Mesothelial cell of epicardium (in vitro differentiated cells): ENCODE measurements at regions not wholly inside any gene's neighbourhood (a gene's known extent, or its start where the extent isn't known, plus 50 kb on each side); places are given as distances from the start of the nearest gene placed in this dataset.

Experiments
- DNase-seq, 2 experiments: peaks; one replicate each; pipeline ENCODE4 v3.0.0; 2021; ENCODE audit warnings: low spot score in 2 of 2; ENCODE audit not compliant: unreplicated experiment in 2 of 2
- H3K27ac Mint-ChIP-seq: 2 replicates; pipeline ENCODE4 v1.8.0; 2021; ENCODE audit warnings: mixed read lengths
- H3K27me3 Mint-ChIP-seq: 2 replicates; pipeline ENCODE4 v1.8.0; 2021; ENCODE audit warnings: low read depth, mixed read lengths
- H3K36me3 Mint-ChIP-seq: 2 replicates; pipeline ENCODE4 v1.8.0; 2021; ENCODE audit warnings: mixed read lengths
- H3K4me1 Mint-ChIP-seq: 2 replicates; pipeline ENCODE4 v1.8.0; 2021; ENCODE audit warnings: mixed read lengths
- H3K4me3 Mint-ChIP-seq: 2 replicates; pipeline ENCODE4 v1.8.0; 2021; ENCODE audit warnings: mild to moderate bottlenecking, moderate library complexity, mixed read lengths
- H3K9me3 Mint-ChIP-seq: 2 replicates; pipeline ENCODE4 v1.8.0; 2021; ENCODE audit warnings: mixed read lengths
- CTCF ChIP-seq: fragments of 200-600 bp; sonication (generic); IDR thresholded peaks from one replicate; pipeline ENCODE4 v1.5.0; 2021; ENCODE audit warnings: antibody characterized with exemption; ENCODE audit not compliant: unreplicated experiment

GRCh38 chr13:62432295-62432694 is 1016.6 kb upstream of the PCDH20 start:
- H3K4me3 Mint-ChIP-seq, result no peak overlapping the region
- no peak for TF ChIP-seq CTCF
- H3K27ac Mint-ChIP-seq, result no peak overlapping the region
- H3K4me1 Mint-ChIP-seq, result no peaks in the 10 kb centered on the region
- no peaks in the 10 kb centered on the region for H3K9me3 Mint-ChIP-seq
- H3K36me3 Mint-ChIP-seq, result no peaks in the 10 kb centered on the region
- no peak for DNase-seq
- H3K27me3 Mint-ChIP-seq, result no peaks in the 10 kb centered on the region

GRCh38 chr13:62431852-62432251 is 1016.2 kb upstream of the PCDH20 start:
- no peak overlapping the region for H3K4me3 Mint-ChIP-seq
- TF ChIP-seq CTCF, result no peak
- H3K4me1 Mint-ChIP-seq, result no peaks in the 10 kb centered on the region
- no peaks in the 10 kb centered on the region for H3K9me3 Mint-ChIP-seq
- H3K27me3 Mint-ChIP-seq, result no peaks in the 10 kb centered on the region
- H3K27ac Mint-ChIP-seq, result no peak overlapping the region
- no peaks in the 10 kb centered on the region for H3K36me3 Mint-ChIP-seq
- DNase-seq, result no peak

- no peak for DNase-seq
- no peak overlapping the region for H3K27ac Mint-ChIP-seq
- H3K4me3 Mint-ChIP-seq, result no peak overlapping the region
- H3K9me3 Mint-ChIP-seq, result no peaks in the 10 kb centered on the region
- no peaks in the 10 kb centered on the region for H3K27me3 Mint-ChIP-seq
- no peaks in the 10 kb centered on the region for H3K4me1 Mint-ChIP-seq
- H3K36me3 Mint-ChIP-seq, result no peaks in the 10 kb centered on the region
- TF ChIP-seq CTCF, result no peak
These were observed 1003.2 kb upstream of the PCDH20 start for GRCh38 chr13:62418872-62419271.

GRCh38 chr13:62418376-62418775 is 1002.7 kb upstream of the PCDH20 start:
- Mint-ChIP-seq H3K36me3 (no peaks in the 10 kb centered on the region), H3K4me3 (no peak overlapping the region), H3K9me3 (no peaks in the 10 kb centered on the region), H3K27ac (no peak overlapping the region), H3K27me3 (no peaks in the 10 kb centered on the region), H3K4me1 (no peaks in the 10 kb centered on the region)
- DNase-seq, result no peak
- TF ChIP-seq CTCF, result no peak

GRCh38 chr13:62407871-62408270 is 992.2 kb upstream of the PCDH20 start:
- no peaks in the 10 kb centered on the region for H3K36me3 Mint-ChIP-seq
- no peak for DNase-seq
- H3K9me3 Mint-ChIP-seq, result peaks cover 6% of the 10 kb centered on the region

More at GRCh38 chr13:62407871-62408270, 992.2 kb upstream of the PCDH20 start:
- no peak overlapping the region for H3K27ac Mint-ChIP-seq
- no peak overlapping the region for H3K4me3 Mint-ChIP-seq
- H3K27me3 Mint-ChIP-seq, result no peaks in the 10 kb centered on the region
- H3K4me1 Mint-ChIP-seq, result no peaks in the 10 kb centered on the region
- TF ChIP-seq CTCF, result no peak
